ENCODE measurements at regions not wholly inside any gene's neighbourhood (a gene's known extent, or its start where the extent isn't known, plus 50 kb on each side); places are given as distances from the start of the nearest gene placed in this dataset.

DNA sequence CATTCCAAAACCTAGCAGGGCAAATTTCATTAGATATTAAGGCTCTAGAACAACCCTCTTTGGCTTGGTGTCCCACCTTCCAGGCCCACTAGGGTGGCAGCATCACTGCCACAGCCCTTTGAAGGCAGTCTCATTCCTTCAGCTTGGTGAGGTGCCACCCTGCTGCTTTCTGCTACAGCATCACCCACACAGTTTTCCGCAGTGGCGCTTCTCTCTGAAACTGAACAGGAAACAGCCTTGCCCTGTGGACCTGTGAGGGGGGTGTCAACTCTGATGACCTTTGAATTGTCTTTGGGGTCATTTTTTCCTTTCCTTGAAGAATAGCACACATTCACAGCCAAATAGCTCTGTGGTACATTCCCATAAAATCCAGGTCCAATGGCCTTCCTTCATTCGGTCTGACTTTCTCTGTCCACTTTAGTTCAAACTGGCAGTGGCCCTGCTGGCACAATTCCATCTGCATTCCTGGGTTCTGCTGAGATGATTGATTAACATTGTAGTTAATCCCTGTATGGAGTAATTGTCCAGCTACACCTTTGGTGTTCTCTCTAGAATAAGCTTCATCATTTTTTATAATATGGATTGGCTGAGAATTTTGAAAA lies 251.9 kb upstream of the FAT3 start:
- Histone ChIP-seq H2AFZ (replicated peaks; ENCODE audit: low read length, poor library complexity) (no peak overlapping the region), H4K8ac (ENCODE audit: low read depth in 2 of 2, low read length in 2 of 2) (no peak overlapping the region), H3K9ac (ENCODE audit: low read depth, low read length) (no peak overlapping the region), H3K36me3 (ENCODE audit: control insufficient read depth, insufficient read depth, low read length) (no peaks in the 10 kb centered on the region), H2BK15ac (ENCODE audit: low read depth, low read length) (no peak overlapping the region), H2BK5ac (ENCODE audit: low read depth, low read length, poor library complexity, severe bottlenecking) (no peak overlapping the region), H3K9me1 (ENCODE audit: insufficient read depth, low read length) (no peaks in the 10 kb centered on the region), H3K4me2 (ENCODE audit: low read depth, low read length) (no peak overlapping the region), H4K20me1 (ENCODE audit: insufficient read depth, low read length) (no peaks in the 10 kb centered on the region), H4K5ac (ENCODE audit: low read depth, low read length) (no peak overlapping the region), H3K56ac (ENCODE audit: extremely low read depth, insufficient read depth, low read length) (no peak overlapping the region), H4K91ac (ENCODE audit: insufficient read depth, low read depth, low read length) (no peak overlapping the region), H2BK20ac (ENCODE audit: low read depth, low read length) (no peak overlapping the region), H3K9me3 (ENCODE audit: control insufficient read depth, insufficient read depth, low read length) (peaks cover 10% of the 10 kb centered on the region), H3K27me3 (ENCODE audit: control insufficient read depth, insufficient read depth, low read length) (no peaks in the 10 kb centered on the region), H2AK9ac (replicated peaks; ENCODE audit: low read depth, low read length, poor library complexity) (no peak overlapping the region), H2BK120ac (ENCODE audit: low read depth, low read length) (no peak overlapping the region), H3K4me3 (ENCODE audit: insufficient read depth, low read depth, low read length) (no peak overlapping the region), H3K4me1 (ENCODE audit: control insufficient read depth, insufficient read depth, low read length) (no peaks in the 10 kb centered on the region), H3K4ac (ENCODE audit: low read depth, low read length) (no peak overlapping the region), H3K79me1 (ENCODE audit: low read depth in 1 of 2, low read length in 2 of 2) (no peaks in the 10 kb centered on the region), H3K18ac (ENCODE audit: low read depth, low read length) (no peak overlapping the region), H2AK5ac (ENCODE audit: low read depth, low read length) (no peak overlapping the region), H3K27ac (ENCODE audit: insufficient read depth, low read length) (no peak overlapping the region), H3K23ac (ENCODE audit: low read depth, low read length) (no peak overlapping the region), H3K14ac (replicated peaks; ENCODE audit: low read depth, low read length) (no peak overlapping the region)
- WGBS, 2 experiments (ENCODE audit: extremely low coverage in 2 of 2, insufficient read length in 1 of 2): no CpG with 5 or more reads among the region's 3 CpGs
- intact Hi-C loops (cut with micrococcal nuclease) (no loop called here), dilution Hi-C loops (cut with HindIII; ENCODE audit: low sequenced_read_pairs, unreplicated experiment) (no loop called here), in situ Hi-C loops (cut with MboI; ENCODE audit: low sequenced_read_pairs) (no loop called here)
- ChIA-PET POLR2A (ENCODE audit: unreplicated experiment) (no interaction called here), CTCF (no interaction called here)
- no peak for ATAC-seq (ENCODE audit: low read depth)
- DNase-seq: no peak
- no peak for TF ChIP-seq BHLHE40 (IDR thresholded peaks at IDR 0.05; ENCODE audit: low read depth, low read length)
- no peak for TF ChIP-seq MAZ (IDR thresholded peaks at IDR 0.05; ENCODE audit: borderline replicate concordance, low read depth, low read length)
- no peak for TF ChIP-seq RAD21 (IDR thresholded peaks at IDR 0.05; ENCODE audit: low read length)
- TF ChIP-seq, protein P1, sequence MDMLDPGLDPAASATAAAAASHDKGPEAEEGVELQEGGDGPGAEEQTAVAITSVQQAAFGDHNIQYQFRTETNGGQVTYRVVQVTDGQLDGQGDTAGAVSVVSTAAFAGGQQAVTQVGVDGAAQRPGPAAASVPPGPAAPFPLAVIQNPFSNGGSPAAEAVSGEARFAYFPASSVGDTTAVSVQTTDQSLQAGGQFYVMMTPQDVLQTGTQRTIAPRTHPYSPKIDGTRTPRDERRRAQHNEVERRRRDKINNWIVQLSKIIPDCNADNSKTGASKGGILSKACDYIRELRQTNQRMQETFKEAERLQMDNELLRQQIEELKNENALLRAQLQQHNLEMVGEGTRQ (IDR thresholded peaks at IDR 0.05; ENCODE audit: low read depth, low read length): no peak
- no peak for TF ChIP-seq SMC3 (IDR thresholded peaks at IDR 0.05; ENCODE audit: low read depth, low read length)
- no peak for TF ChIP-seq NFE2L2 (IDR thresholded peaks at IDR 0.05; ENCODE audit: low read depth, low read length)
- TF ChIP-seq, protein P2, sequence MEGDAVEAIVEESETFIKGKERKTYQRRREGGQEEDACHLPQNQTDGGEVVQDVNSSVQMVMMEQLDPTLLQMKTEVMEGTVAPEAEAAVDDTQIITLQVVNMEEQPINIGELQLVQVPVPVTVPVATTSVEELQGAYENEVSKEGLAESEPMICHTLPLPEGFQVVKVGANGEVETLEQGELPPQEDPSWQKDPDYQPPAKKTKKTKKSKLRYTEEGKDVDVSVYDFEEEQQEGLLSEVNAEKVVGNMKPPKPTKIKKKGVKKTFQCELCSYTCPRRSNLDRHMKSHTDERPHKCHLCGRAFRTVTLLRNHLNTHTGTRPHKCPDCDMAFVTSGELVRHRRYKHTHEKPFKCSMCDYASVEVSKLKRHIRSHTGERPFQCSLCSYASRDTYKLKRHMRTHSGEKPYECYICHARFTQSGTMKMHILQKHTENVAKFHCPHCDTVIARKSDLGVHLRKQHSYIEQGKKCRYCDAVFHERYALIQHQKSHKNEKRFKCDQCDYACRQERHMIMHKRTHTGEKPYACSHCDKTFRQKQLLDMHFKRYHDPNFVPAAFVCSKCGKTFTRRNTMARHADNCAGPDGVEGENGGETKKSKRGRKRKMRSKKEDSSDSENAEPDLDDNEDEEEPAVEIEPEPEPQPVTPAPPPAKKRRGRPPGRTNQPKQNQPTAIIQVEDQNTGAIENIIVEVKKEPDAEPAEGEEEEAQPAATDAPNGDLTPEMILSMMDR (conservative IDR thresholded peaks at IDR 0.05; ENCODE audit: low read depth, low read length): no peak
- no peak for TF ChIP-seq MXI1 (IDR thresholded peaks at IDR 0.05; ENCODE audit: borderline replicate concordance, low read depth, low read length)
- TF ChIP-seq CEBPB (IDR thresholded peaks at IDR 0.05; ENCODE audit: low read depth, low read length): no peak
- no peak for TF ChIP-seq RFX5 (IDR thresholded peaks at IDR 0.05; ENCODE audit: low read depth, low read length)
- no TSS peak for BruUV-seq (replicated peaks)

All from IMR-90 (cell line).